Common myeloid progenitor, CD34-positive (primary cell): ENCODE measurements at regions not wholly inside any gene's neighbourhood (a gene's known extent, or its start where the extent isn't known, plus 50 kb on each side); places are given as distances from the start of the nearest gene placed in this dataset.

Source experiments
- CTCF ChIA-PET: fragments of 350-600 bp; sonication (Branson Sonifier 250); formaldehyde crosslinking; loops from one replicate; lab custom pipeline; 2021; ENCODE audit warnings: antibody characterized with exemption; lab: Charles Lee
- POLR2A ChIA-PET: fragments of 350-600 bp; sonication (Branson Sonifier 250); formaldehyde crosslinking; loops from one replicate; lab custom pipeline; 2021; ENCODE audit warnings: antibody characterized with exemption; lab: Charles Lee
- DNase-seq, 3 donors: peaks; one replicate each; pipeline versions ENCODE4 v3.0.0 to v3.0.0-alpha.2; 2013
- H3K27ac ChIP-seq, 2 experiments: 1 replicate in 1 of 2; 2 replicates in 1 of 2; pipeline ENCODE4 v1.7.0; 2013; ENCODE audit warnings: inconsistent platforms in 2 of 2, low read length in 2 of 2, mild to moderate bottlenecking in 2 of 2, low read depth in 1 of 2, moderate library complexity in 1 of 2; ENCODE audit not compliant: severe bottlenecking in 2 of 2, insufficient read depth in 1 of 2, poor library complexity in 1 of 2
- H3K27me3 ChIP-seq, 5 experiments: replicated peaks in 2 of 5; 1 replicate in 3 of 5; 2 replicates in 2 of 5; pipeline versions ENCODE4 v1.6.1 to v1.7.0; 2013; ENCODE audit warnings: low read length in 4 of 5, mild to moderate bottlenecking in 2 of 5, moderate library complexity in 2 of 5, inconsistent platforms in 1 of 5; ENCODE audit not compliant: insufficient read depth in 5 of 5, control insufficient read depth in 4 of 5
- H3K36me3 ChIP-seq, 4 experiments: 1 replicate in 2 of 4; 2 replicates in 2 of 4; pipeline versions ENCODE4 v1.6.1 to v1.7.0; 2013; ENCODE audit warnings: low read length in 3 of 4, control low read depth in 1 of 4, mild to moderate bottlenecking in 1 of 4; ENCODE audit not compliant: control insufficient read depth in 4 of 4, insufficient read depth in 4 of 4
- H3K4me1 ChIP-seq, 4 experiments: 1 replicate in 3 of 4; 2 replicates in 1 of 4; pipeline versions ENCODE4 v1.6.1 to v1.7.1; 2013; ENCODE audit warnings: low read length in 3 of 4, mild to moderate bottlenecking in 3 of 4, control low read depth in 1 of 4, inconsistent platforms in 1 of 4, moderate library complexity in 1 of 4; ENCODE audit not compliant: control insufficient read depth in 4 of 4, insufficient read depth in 4 of 4; ENCODE audit errors: control extremely low read depth in 1 of 4
- H3K4me3 ChIP-seq, 7 experiments: 1 replicate in 4 of 7; 2 replicates in 3 of 7; pipeline versions ENCODE4 v1.5.1 to v1.7.0; 2013; ENCODE audit warnings: mild to moderate bottlenecking in 7 of 7, low read length in 6 of 7, moderate library complexity in 6 of 7, inconsistent platforms in 2 of 7, low read depth in 2 of 7, control low read depth in 1 of 7; ENCODE audit not compliant: insufficient read depth in 4 of 7, control insufficient read depth in 1 of 7; ENCODE audit errors: extremely low read depth in 1 of 7
- H3K9me3 ChIP-seq, 5 experiments: 1 replicate in 4 of 5; 2 replicates in 1 of 5; pipeline versions ENCODE4 v1.6.1 to v1.7.1; 2013; ENCODE audit warnings: low read length in 4 of 5, mild to moderate bottlenecking in 2 of 5, inconsistent platforms in 1 of 5, low read depth in 1 of 5, moderate library complexity in 1 of 5; ENCODE audit not compliant: control insufficient read depth in 4 of 5, insufficient read depth in 2 of 5; ENCODE audit errors: control extremely low read depth in 1 of 5
- WGBS: methylation state at CpG from one replicate; pipeline ENCODE4 v1.1.5; 2013; ENCODE audit not compliant: insufficient coverage; 5-methylcytosine and 5-hydroxymethylcytosine counted together

- DNase-seq, result no peak
- Histone ChIP-seq H3K9me3 (no peaks in the 10 kb centered on the region), H3K36me3 (no peaks in the 10 kb centered on the region), H3K4me1 (no peaks in the 10 kb centered on the region), H3K27ac (no peak overlapping the region), H3K4me3 (no peak overlapping the region), H3K27me3 (peaks cover 0 to 4% (median 0%) of the 10 kb centered on the region in 5 experiments)
- ChIA-PET POLR2A (no interaction called here), CTCF (no interaction called here)
- 92% methylated on average over 8 of the region's 10 CpGs for WGBS
These were observed 243.1 kb upstream of the SHH start for GRCh38 chr7:156055206-156055822.

- Histone ChIP-seq H3K36me3 (no peaks in the 10 kb centered on the region), H3K4me3 (no peak overlapping the region), H3K9me3 (peaks cover 0 to 2% (median 0%) of the 10 kb centered on the region in 5 experiments), H3K27me3 (peaks cover 0 to 2% (median 0%) of the 10 kb centered on the region in 5 experiments), H3K27ac (no peak overlapping the region), H3K4me1 (no peaks in the 10 kb centered on the region)
- no peak for DNase-seq
- ChIA-PET CTCF (no interaction called here), POLR2A (no interaction called here)
- 100% methylated on average over 1 of the region's 1 CpG for WGBS
These were observed 239.6 kb upstream of the SHH start for GRCh38 chr7:156051884-156052283.

- no peak overlapping the region for H3K27ac ChIP-seq
- CTCF ChIA-PET, result no interaction called here
- H3K4me1 ChIP-seq, result no peaks in the 10 kb centered on the region
- H3K27me3 ChIP-seq, result peaks cover 0 to 2% (median 0%) of the 10 kb centered on the region in 5 experiments
- no peaks in the 10 kb centered on the region for H3K36me3 ChIP-seq
- POLR2A ChIA-PET, result no interaction called here
- no peak for DNase-seq
- peaks cover 0 to 3% (median 1%) of the 10 kb centered on the region in 5 experiments for H3K9me3 ChIP-seq
- WGBS, result 91% methylated on average over 19 of the region's 19 CpGs
- H3K4me3 ChIP-seq, result no peak overlapping the region
These were observed 238.6 kb upstream of the SHH start for GRCh38 chr7:156050636-156051569.

- ChIA-PET POLR2A (no interaction called here), CTCF (no interaction called here)
- no peaks in the 10 kb centered on the region for H3K36me3 ChIP-seq
- H3K9me3 ChIP-seq, result peaks cover 0 to 3% (median 1%) of the 10 kb centered on the region in 5 experiments
- no peak overlapping the region for H3K4me3 ChIP-seq
- H3K4me1 ChIP-seq, result no peaks in the 10 kb centered on the region
- no peak overlapping the region for H3K27ac ChIP-seq
- peaks cover 0 to 2% (median 0%) of the 10 kb centered on the region in 5 experiments for H3K27me3 ChIP-seq
- 93% methylated on average over 4 of the region's 8 CpGs for WGBS
- DNase-seq, result no peak
These were observed 237.1 kb upstream of the SHH start for GRCh38 chr7:156049366-156049765.

- Histone ChIP-seq H3K27ac (no peak overlapping the region), H3K4me1 (no peaks in the 10 kb centered on the region), H3K27me3 (peaks cover 0 to 3% (median 0%) of the 10 kb centered on the region in 5 experiments), H3K36me3 (no peaks in the 10 kb centered on the region), H3K4me3 (no peak overlapping the region), H3K9me3 (peaks cover 0 to 3% (median 1%) of the 10 kb centered on the region in 5 experiments)
- no peak for DNase-seq
- CTCF ChIA-PET, result no interaction called here
- POLR2A ChIA-PET, result no interaction called here
- 89% methylated on average over 16 of the region's 19 CpGs for WGBS
These were observed 233.8 kb upstream of the SHH start for GRCh38 chr7:156046031-156046560.

- DNase-seq, result no peak
- 91% methylated on average over 25 of the region's 26 CpGs for WGBS
- Histone ChIP-seq H3K36me3 (no peaks in the 10 kb centered on the region), H3K27me3 (peaks cover 0 to 6% (median 2%) of the 10 kb centered on the region in 5 experiments), H3K4me3 (no peak overlapping the region), H3K4me1 (no peaks in the 10 kb centered on the region), H3K27ac (no peak overlapping the region), H3K9me3 (peaks cover 0 to 3% (median 1%) of the 10 kb centered on the region in 5 experiments)
- CTCF ChIA-PET, result no interaction called here
- POLR2A ChIA-PET, result no interaction called here
These were observed 231.3 kb upstream of the SHH start for GRCh38 chr7:156043416-156044178.
